NCI-H2081 (cell line): ENCODE measurements at regions not wholly inside any gene's neighbourhood (a gene's known extent, or its start where the extent isn't known, plus 50 kb on each side); places are given as distances from the start of the nearest gene placed in this dataset.

Experiments used
- DNase-seq, 2 experiments: peaks; one replicate each; lab custom pipeline; 2025; lab: John Stamatoyannopoulos, UW

DNA sequence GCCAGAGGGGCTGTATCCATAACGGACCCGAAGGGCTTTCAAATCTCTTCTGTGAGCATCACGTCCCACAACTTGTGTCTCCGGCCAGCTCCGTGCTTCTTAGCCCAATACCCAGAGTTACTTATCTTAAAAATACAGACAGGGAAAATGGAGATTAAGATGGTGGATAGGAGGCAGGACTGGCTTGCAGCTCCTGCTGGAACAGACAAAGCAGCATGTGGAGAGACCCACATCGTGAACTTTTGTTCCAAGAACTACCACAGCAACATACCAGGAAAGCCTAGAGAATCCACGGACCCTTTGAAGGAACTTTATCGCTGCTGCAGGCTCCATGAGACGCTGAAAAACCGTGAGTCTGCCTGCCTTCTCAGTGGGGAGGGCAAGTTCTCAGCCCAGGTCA lies 113.7 kb downstream of the RNASET2 start:
- DNase-seq: no peak

DNA sequence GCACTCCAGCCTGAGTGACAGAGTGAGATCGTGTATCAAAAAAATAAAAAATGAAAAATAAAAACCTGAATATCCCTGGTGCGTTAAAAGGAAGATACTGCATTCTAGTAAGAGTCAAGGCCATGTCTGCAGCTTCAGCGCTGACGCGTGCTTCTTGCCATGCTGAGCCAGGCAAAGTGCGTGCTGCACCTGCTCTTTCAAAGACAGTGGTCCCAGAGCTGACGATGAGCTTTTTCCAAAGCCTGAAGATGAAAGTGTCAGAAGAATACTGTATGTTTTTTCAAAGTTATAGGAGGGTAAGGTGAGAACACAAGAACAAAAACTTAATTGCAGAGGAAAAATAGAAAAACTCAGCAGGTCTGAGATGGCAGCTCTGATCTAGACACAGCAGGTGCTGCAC lies 115.1 kb downstream of the RNASET2 start:
- no peak for DNase-seq

DNA sequence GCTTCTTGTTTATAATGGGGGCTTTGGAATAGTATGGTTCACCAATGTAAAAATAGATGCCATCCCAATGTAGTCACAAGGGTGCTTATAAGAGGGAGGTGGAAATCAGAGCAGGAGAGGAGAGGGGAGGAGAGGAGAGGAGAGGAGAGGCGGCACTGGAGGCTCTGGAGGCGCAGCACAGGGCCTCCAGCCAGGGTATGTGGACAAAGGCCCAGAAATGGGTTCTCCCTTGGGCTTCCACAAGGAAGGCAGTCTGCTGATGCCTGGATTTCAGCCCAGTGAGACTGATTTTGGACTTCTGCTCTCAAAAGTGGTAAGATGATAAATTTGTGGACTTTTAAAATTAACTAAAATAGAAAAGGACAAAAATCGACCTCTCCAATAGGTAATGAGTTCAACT lies 116.8 kb downstream of the RNASET2 start:
- DNase-seq: no peak

DNA sequence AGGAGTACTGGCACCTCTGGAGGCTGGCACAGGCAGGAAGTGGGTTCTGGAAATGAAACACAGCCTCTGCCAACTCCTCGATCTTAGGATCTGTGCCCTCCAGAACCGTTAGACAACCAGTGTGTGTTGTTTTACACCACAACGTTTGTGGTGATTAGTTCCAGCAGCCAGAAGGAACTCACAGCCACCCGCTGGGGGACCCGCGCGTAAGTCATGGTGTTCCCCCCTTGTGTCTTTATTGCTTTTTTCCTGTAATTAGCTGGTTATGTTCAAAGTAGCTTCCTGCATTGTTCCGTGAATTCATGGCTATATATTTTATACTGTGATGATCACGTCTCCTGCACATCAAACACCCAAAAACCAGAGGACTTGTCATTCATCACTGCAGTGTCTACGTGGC lies 117.4 kb downstream of the RNASET2 start:
- DNase-seq: no peak

DNA sequence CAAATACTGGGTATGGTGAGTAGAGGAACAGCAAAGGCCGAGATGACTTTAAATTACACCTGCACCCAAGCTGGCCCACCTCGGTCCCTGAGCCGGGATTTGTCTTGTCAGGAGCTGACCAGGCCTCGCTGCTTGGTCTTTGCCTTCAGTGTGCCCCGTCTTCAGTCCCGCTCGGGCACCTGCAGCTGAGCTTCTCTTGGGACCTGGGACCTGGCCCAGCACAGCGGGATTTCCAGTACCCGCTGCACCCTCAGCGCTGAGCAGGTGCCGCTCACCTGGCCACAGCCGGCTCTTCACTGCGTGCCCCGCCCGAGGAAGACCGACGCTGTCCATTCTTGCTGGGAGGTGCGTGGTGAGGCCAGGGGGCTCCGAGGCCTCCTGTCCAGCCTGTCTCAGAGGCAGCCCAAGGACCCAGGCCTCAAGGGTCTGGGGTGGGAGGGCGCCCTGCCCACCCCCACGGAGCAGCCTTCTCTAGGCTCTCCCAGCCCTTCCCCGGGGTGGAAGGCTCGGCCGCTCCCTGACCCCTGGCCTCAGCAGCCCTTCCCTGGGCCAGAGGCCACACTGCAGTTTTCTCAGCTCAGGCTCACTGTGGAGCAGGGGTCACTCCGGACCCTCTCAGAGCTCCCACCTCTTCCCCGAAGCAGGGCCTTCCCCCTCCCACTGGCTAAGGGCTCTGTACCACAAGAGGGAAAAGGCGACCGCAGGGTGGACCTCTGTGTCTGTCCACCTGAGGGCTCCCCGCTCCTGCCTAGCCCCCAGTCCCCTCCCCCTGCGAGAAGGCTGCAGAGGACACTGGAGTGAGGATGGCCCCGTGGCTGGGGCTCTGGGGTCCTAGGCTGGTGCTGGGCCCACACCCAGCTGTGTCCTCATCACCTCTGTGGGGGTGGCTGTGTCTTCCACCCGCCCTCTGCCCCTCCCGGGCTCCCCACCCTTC lies 119.3 kb downstream of the RNASET2 start:
- no peak for DNase-seq

DNA sequence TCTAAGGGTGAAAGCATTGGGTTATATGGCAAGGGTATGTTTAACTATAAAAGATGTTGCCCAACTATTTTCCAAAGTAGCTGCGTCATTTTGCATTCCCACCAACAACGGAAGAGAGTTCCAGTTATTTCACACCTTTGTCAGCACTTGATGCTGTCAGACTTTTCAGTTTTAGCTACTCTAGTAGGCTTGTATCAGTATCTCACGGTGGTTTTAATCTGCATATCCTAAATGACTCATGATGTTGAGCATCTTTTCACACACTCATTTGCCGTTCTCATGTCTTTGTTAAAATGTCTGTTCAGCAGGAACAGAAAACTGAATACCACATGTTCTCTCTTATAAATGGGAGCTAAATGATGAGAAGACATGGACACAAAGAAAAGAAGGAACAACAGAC lies 122.3 kb downstream of the RNASET2 start:
- no peak for DNase-seq

DNA sequence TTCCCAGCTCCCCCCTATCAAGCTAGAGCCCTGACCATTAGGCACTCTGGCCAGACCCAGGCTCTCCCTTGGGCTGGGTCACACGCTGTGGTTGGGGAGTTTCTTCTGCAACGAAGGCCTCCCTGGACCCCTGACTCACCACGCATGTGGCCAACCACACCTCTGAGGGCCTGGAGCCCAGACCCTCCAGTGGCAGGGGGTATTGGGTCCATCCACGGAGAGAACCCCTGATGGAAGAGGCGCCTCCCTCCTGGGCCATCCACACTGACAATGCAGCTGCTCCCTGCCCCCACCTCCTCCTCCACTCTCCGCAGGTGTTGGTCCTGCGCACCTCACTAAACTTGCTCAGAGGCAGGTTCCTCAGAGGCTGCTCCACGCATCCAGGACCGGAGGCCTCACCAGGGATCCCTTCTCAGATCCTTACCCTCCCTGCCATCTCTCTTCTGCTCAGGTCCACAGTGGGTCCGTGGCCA lies 125.4 kb downstream of the RNASET2 start:
- no peak for DNase-seq

DNA sequence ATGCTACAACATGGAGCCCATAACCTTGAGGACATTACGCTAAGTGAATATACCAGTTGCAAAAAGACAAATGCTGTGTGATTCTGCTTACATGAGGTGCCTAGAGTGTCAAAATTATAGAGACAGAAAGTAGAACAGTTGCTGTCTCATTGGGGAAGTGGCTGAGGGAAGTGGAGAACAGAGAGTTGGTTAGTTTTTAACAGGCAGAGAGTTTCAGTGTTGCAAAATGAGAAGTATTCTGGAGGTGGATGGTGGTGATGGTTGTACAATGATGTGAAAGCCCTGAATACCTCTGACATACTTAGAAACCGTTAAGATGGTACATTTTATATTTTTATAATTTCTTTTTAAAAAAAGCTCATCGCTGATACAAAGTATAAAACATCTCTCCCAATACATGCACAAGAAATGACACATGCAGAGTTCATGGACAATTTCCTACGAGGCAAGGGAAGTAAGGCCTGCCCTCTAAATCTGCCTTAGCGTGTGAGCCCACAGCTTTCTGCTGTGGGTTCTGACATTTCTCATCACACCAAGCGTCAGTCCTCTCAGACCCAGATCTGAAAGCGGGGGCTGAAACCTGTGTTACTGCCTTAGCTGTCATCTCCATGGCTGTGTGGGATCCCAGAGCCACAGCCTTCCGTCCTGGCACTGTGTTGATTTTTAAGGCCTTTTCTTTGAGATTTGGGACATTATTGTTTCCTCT lies 126.0 kb downstream of the RNASET2 start:
- no peak for DNase-seq

DNA sequence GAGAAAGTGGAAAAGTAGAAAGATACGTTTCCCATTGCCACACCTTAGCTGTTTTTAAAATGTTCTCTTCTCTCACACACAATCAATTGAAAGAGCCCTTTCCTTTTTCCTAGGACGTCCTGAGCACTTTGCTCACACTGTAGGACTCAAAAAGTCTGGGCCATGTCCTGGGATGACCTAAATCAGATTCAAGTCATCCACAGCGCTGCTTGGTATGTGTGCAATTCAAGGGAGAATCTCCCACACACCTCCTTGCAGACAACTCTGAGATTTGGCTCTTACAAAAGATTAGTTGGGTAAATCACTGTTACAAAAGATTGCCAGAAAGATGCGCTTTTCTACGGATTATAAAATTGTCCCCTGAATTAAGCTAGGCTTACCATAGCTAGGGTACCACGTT lies 130.1 kb downstream of the RNASET2 start:
- DNase-seq: no peak

DNA sequence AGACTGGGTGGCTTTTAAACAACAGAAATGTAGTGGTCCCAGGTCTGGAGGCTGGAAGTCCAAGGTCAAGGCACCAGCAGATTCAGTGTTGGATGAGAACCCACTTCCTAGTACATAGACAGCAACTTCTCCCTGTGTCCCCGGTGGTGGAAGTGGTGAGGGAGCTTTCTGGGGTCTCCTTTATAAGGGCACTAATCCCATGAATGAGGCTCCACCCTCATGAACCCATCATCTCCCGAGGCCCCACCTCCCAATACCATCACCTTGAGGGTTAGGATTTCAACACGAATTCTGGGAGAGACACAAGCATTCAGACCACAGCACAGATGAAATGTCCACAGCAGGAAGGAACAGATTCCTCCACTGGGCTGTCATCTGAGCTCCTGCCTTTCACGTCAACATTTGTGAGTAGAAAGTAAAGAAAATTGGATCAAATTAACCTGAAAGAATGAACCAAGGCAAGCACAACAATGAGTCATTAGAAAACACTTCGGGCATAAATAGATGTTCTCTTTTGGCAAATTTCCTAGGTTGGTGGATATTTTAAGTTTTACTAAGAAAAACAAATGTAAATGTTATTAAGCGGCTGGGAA lies 130.7 kb downstream of the RNASET2 start:
- no peak for DNase-seq

DNA sequence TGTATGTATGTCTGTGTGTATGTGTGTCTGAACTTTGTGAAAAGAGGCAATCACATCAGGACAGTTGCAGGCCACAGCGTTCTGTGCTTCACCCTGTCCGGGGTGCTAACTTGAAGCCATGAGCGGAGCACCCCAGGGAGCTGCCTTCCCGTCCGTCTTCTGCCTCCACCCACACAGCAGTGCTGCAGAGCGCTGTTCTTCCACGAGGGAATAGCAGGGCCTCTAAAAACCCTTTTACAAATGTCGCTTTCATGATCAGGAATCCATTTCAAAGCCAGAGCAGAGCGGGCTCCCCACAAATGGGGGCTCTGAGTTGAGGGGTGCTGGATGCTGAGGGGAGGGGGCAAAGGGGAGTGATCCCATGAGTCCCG lies 131.5 kb downstream of the RNASET2 start:
- no peak for DNase-seq

DNA sequence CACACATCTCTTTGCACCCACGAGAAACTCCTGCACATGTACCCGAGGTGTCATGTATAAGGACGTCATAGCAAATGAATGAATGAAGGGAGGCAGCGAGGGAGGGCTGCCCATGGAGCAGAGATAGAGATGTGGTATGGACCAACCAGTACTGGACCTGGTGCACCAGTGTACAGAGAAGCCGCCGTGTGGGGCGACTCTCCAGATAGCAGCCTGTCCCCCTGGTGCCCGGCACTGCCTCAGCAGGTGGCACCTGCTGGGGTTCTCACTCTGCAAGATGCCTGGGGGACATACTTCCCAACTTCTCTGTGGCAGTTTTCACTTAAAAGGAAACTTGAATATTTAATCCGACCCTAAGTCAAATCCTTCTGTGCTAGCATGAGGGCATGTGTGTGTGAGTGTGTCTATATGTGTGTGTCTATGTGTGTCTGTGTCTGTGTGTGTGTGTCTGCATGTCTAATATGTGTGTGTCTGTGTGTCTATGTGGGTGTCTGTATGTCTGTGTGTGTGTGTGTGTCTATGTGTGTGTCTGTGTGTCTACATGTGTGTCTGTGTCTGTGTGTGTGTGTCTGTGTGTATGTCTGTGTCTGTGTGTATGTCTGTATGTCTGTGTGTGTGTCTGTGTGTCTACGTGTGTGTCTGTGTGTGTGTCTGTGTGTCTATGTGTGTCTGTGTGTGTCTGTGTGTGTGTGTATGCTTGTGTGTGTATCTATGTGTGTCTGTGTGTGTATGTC lies 132.0 kb downstream of the RNASET2 start:
- DNase-seq: no peak

DNA sequence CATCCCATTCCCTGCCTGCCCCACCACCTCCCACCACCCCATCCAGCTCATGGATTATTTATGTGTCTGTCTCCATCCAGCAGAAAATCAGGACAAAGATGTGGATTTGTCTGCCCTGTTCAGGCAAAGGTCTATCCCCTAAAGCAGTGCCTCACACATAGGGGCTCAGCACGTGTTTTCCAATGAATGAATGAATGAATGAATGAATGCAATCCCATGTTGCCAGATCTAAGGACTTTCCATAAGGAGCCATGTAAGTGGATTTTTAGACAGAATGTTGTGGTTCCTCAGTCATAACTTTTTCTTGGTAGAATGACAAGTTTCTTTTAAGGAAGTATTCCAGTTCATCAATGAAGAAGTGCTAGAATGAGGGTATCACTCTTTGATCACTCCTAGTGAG lies 133.7 kb downstream of the RNASET2 start:
- DNase-seq: no peak

DNA sequence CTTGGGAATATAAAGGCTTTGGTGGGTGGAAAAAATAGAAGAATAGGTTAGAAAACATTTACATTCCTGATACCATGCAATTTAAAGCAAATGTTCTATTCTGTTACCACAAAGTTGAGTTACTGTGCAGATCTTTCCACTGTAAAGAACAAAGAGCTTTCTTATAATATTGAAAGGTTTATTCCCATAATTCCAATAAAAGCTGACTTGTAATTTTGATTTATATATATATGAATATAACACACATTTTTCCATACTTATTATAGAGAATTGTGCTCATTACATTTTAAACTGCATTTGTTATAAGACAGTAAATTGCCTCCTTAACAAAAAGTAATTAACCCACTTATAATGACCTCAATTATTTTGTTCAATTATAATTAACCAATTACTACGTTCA lies 135.9 kb downstream of the RNASET2 start:
- no peak for DNase-seq

DNA sequence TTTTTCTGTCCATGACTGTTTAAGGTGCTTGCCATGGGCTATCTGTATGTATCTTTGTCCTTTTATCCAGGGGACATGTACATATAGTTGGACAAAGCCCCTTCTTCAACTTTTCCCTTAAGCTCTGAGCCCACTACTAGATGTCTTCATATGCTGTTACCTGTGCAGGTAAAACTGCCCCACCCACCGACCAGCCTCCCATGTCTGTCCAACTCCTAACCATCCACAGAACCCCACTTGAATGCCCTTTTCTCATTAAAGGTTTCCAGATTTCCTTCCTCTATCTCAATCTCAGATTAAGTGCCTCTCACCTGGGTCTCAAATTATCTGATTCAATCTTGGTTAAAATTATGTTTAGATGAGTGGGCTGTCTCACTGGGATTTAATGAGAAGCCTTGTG lies 136.3 kb downstream of the RNASET2 start:
- DNase-seq: no peak

DNA sequence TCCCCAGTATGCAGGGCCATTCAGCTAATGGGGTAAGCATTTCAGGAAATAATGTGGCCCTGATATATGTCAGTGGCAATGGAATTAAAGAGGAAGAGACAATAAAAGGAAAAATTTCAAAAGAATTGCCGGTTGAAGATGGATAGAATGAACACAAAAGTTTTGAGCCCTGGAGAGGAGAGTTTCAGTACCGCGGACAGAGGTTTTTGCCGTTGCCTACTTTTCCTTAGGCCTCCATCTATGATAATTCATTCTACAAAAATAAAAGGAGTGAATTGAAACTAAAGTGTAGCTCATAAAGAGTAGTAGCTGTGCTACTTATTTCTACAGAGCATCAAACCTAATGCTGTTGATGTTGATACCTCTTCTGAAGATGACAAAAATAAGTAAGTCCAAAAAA lies 140.7 kb downstream of the RNASET2 start:
- no peak for DNase-seq

DNA sequence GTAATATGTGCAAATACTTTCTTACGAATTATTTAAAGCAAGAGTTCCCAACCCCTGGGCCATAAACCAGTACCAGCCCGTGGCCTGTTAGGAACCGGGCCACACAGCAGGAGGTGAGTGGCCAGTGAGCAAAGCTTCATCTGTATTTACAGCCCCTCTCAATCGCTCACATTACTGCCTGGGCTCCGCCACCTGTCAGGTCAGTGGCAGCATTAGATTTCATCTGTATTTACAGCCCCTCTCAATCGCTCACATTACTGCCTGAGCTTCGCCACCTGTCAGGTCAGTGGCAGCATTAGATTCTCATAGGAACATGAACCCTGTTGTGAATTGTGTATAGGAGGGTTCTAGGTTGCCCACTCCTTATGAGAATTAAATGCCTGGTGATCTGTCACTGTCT lies 142.0 kb downstream of the RNASET2 start:
- DNase-seq: no peak

DNA sequence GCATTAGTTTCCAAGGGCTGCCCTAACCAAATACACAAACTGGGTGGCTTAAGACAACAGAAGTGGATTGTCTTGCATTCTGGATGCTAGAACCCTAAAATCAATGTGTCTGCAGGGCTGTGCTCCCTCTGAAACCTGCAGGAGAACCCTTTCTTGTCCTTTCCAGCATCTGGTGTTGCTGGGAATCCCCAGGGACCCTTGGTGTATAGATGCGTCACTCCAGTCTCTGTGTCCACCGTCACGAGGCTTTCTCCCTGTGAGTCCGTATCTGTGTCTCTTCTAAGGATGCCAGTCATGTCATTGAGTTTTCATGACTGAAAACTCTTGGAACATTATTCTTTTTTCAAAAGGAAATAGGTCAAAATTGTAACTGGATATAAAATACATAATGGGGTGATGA lies 142.9 kb downstream of the RNASET2 start:
- DNase-seq: no peak

DNA sequence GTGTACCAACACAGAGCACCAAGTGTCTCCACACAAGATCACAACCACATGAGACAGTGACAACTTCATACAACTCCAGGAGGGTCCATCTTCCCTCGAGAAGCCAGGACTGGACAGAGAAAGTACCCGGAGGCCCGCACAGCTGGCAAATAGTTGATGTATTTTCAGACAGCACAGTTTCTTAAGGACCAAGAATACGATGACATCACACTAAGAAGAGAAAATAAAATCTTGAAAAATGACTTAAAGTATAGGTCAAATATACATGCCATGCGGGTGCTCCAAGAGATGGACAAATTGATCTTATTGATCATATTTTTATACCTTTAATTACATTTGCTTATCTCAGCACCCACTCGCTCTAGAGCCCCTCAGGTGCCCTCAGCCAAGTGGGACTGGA lies 145.5 kb downstream of the RNASET2 start:
- DNase-seq: no peak

DNA sequence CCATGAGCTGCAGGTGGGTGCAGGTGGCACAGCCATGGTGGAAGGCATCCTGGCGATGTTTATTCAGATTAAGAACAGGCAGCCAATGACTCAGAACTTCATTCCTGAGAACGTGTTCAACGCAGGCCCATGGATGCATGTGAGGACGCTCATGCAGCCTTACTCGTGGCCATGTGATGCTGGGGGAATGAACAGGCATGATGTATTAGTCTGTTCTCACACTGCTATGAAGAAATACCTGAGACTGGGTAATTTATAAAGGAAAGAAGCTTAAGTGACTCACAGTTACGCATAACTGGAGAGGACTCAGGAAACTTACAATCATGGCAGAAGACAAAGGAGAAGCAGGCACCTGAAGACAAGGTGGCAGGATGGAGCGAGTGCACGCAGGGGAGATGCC lies 146.6 kb downstream of the RNASET2 start:
- no peak for DNase-seq

DNA sequence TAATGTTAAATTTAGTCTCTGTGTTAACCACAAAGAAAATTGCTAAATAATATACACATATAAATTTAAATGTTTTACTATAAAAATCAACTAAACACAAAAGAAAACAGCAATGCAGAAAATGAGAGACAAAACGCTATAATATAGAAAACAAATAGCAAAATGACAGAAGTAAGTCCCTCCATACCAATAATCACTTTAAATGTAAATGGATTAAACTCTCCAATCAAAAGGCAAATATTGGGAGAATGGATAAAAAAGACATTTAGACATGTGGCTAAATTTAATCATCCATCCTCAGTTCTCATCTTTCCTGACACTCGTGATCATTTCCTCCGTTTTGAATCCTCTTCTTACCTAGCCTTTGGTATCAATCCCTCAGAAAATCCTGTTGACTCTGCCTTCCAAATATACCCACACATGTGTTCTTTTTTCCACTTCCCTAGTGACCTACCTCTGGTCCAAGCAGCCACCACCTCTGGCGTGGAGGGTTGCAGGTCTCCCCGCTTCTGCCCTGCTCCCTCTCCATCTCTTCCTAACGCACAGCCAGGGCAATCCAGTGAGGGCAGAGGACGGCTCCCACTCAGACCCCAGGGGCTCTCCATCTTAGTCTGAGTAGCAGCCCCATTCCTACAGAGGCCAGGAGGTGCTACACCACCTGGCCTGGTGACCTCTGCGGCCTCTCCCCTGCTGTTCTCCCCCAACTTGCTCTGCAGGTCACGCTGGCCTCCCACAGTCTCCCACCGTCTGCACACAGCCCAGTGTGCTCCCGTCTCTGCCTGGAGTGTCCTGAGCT lies 149.2 kb downstream of the RNASET2 start:
- DNase-seq: no peak
